Ishikawa (cell line): ENCODE measurements at regions not wholly inside any gene's neighbourhood (a gene's known extent, or its start where the extent isn't known, plus 50 kb on each side); places are given as distances from the start of the nearest gene placed in this dataset.

Experiments used
- EP300 ChIP-seq: IDR thresholded peaks from 2 replicates; pipeline ENCODE4 v1.6.1; 2012; ENCODE audit warnings: borderline replicate concordance
- TEAD4 ChIP-seq: IDR thresholded peaks from 2 replicates; pipeline ENCODE4 v1.6.1; 2012

GRCh38 chr1:118809586-118809985 is 178.6 kb downstream of the TBX15 start:
- TF ChIP-seq EP300, result no peak
- TF ChIP-seq TEAD4, result no peak
